Stimulated activated CD4-positive, alpha-beta T cell treated with anti-CD3 and anti-CD28 coated beads, TNF-alpha, amount 100 ng/mL, for 48 hours (primary cell): ENCODE measurements at regions not wholly inside any gene's neighbourhood (a gene's known extent, or its start where the extent isn't known, plus 50 kb on each side); places are given as distances from the start of the nearest gene placed in this dataset.
"Not testable (repeated sequence)": the region's sequence is repeated elsewhere in the genome, so short reads cannot be mapped to it uniquely, and the experiment has no call there.

Source experiments
- DNase-seq, 3 donors: peaks; one replicate each; pipeline ENCODE4 v3.0.0-alpha.2; 2020; ENCODE audit warnings: low read depth in 3 of 3

- DNase-seq, result no peak
Observed at GRCh38 chr2:2896011-2896410, 481.6 kb downstream of the EIPR1 start.

GRCh38 chr2:2894011-2894410 lies 483.6 kb downstream of the EIPR1 start:
- not testable (repeated sequence) for DNase-seq

- DNase-seq, result no peak
Observed at GRCh38 chr2:2892892-2893291, 484.7 kb downstream of the EIPR1 start.

GRCh38 chr2:2892378-2892777 lies 485.2 kb downstream of the EIPR1 start:
- no peak for DNase-seq

- no peak for DNase-seq
Observed at GRCh38 chr2:2890901-2891300, 486.7 kb downstream of the EIPR1 start.

GRCh38 chr2:2890246-2890645 lies 487.4 kb downstream of the EIPR1 start:
- DNase-seq, result no peak

- no peak for DNase-seq
Observed at GRCh38 chr2:2889646-2890045, 488.0 kb downstream of the EIPR1 start.

GRCh38 chr2:2889141-2889540 lies 488.5 kb downstream of the EIPR1 start:
- DNase-seq, result no peak

GRCh38 chr2:2887772-2888387 lies 489.7 kb downstream of the EIPR1 start:
- DNase-seq, result no peak

GRCh38 chr2:2886922-2887321 lies 490.7 kb downstream of the EIPR1 start:
- DNase-seq, result no peak

GRCh38 chr2:2881499-2881898 lies 496.1 kb downstream of the EIPR1 start:
- DNase-seq, result no peak

GRCh38 chr2:2880938-2881337 lies 496.7 kb downstream of the EIPR1 start:
- DNase-seq, result no peak

- no peak for DNase-seq
Observed at GRCh38 chr2:2879781-2880180, 497.8 kb downstream of the EIPR1 start.

- DNase-seq, result no peak
Observed at GRCh38 chr2:2879071-2879470, 498.5 kb downstream of the EIPR1 start.

GRCh38 chr2:2877427-2877826 lies 500.2 kb downstream of the EIPR1 start:
- DNase-seq, result no peak

GRCh38 chr2:2876331-2877221 lies 501.0 kb downstream of the EIPR1 start:
- no peak for DNase-seq

- no peak for DNase-seq
Observed at GRCh38 chr2:2875831-2876230, 501.8 kb downstream of the EIPR1 start.

GRCh38 chr2:2875296-2875695 lies 502.3 kb downstream of the EIPR1 start:
- DNase-seq, result no peak

- no peak for DNase-seq
Observed at GRCh38 chr2:2874805-2875204, 502.8 kb downstream of the EIPR1 start.

GRCh38 chr2:2874341-2874740 lies 503.3 kb downstream of the EIPR1 start:
- DNase-seq, result no peak

- no peak for DNase-seq
Observed at GRCh38 chr2:2873450-2873811, 504.2 kb downstream of the EIPR1 start.

GRCh38 chr2:2872713-2873449 lies 504.7 kb downstream of the EIPR1 start:
- no peak for DNase-seq

GRCh38 chr2:2872309-2872617 lies 505.4 kb downstream of the EIPR1 start:
- DNase-seq, result no peak
